Calu3 (cell line): ENCODE measurements at regions not wholly inside any gene's neighbourhood (a gene's known extent, or its start where the extent isn't known, plus 50 kb on each side); places are given as distances from the start of the nearest gene placed in this dataset.

ENCODE experiments used
- BruUV-seq: library from RNA; stranded (reverse); fragments of 400-500 nt; replicated peaks from 2 replicates; lab custom pipeline; 2021; lab: Mats Ljungman, UMichigan
- CTCF ChIA-PET: fragments of 300-600 bp; sonication (Branson Sonifier 250); formaldehyde crosslinking; loops from one replicate; lab custom pipeline; 2022; ENCODE audit warnings: antibody characterized with exemption; lab: Charles Lee
- DNase-seq: peaks from one replicate; pipeline ENCODE4 v3.0.0; 2022
- H3K27ac Mint-ChIP-seq: one replicate; pipeline ENCODE4 v1.8.0; 2022; ENCODE audit warnings: mixed read lengths; ENCODE audit not compliant: unreplicated experiment
- H3K27me3 Mint-ChIP-seq: one replicate; pipeline ENCODE4 v1.8.0; 2022; ENCODE audit warnings: mixed read lengths; ENCODE audit not compliant: unreplicated experiment
- H3K36me3 Mint-ChIP-seq: one replicate; pipeline ENCODE4 v1.8.0; 2022; ENCODE audit warnings: mild to moderate bottlenecking, moderate library complexity, mixed read lengths; ENCODE audit not compliant: insufficient read depth, unreplicated experiment
- H3K4me1 Mint-ChIP-seq: one replicate; pipeline ENCODE4 v1.8.0; 2022; ENCODE audit warnings: mild to moderate bottlenecking, low read depth, mixed read lengths; ENCODE audit not compliant: unreplicated experiment
- H3K4me3 Mint-ChIP-seq: one replicate; pipeline ENCODE4 v1.8.0; 2022; ENCODE audit warnings: mild to moderate bottlenecking, low read depth, moderate library complexity, mixed read lengths; ENCODE audit not compliant: unreplicated experiment
- H3K9me3 Mint-ChIP-seq: one replicate; pipeline ENCODE4 v1.8.0; 2022; ENCODE audit warnings: low read depth, mixed read lengths; ENCODE audit not compliant: unreplicated experiment
- intact Hi-C: fragments of 100-400 bp; cut with micrococcal nuclease; formaldehyde crosslinking; loops from one replicate; pipeline ENCODE4 v1.10.0; 2022; ENCODE audit not compliant: unreplicated experiment
- TF ChIP-seq, protein P1 (sequence below): fragments of 200-600 bp; IDR thresholded peaks from one replicate; pipeline ENCODE4 v1.8.0; 2022; ENCODE audit warnings: antibody characterized with exemption; ENCODE audit not compliant: unreplicated experiment

GRCh38 chr9:30944741-30945280, 1439.6 kb upstream of the ACO1 start:
- H3K36me3 Mint-ChIP-seq: no peaks in the 10 kb centered on the region
- TF ChIP-seq, protein P1, sequence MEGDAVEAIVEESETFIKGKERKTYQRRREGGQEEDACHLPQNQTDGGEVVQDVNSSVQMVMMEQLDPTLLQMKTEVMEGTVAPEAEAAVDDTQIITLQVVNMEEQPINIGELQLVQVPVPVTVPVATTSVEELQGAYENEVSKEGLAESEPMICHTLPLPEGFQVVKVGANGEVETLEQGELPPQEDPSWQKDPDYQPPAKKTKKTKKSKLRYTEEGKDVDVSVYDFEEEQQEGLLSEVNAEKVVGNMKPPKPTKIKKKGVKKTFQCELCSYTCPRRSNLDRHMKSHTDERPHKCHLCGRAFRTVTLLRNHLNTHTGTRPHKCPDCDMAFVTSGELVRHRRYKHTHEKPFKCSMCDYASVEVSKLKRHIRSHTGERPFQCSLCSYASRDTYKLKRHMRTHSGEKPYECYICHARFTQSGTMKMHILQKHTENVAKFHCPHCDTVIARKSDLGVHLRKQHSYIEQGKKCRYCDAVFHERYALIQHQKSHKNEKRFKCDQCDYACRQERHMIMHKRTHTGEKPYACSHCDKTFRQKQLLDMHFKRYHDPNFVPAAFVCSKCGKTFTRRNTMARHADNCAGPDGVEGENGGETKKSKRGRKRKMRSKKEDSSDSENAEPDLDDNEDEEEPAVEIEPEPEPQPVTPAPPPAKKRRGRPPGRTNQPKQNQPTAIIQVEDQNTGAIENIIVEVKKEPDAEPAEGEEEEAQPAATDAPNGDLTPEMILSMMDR: no peak
- H3K4me3 Mint-ChIP-seq: no peak overlapping the region
- no peak for DNase-seq
- no TSS peak for BruUV-seq
- no peaks in the 10 kb centered on the region for H3K27me3 Mint-ChIP-seq
- H3K9me3 Mint-ChIP-seq: no peaks in the 10 kb centered on the region
- CTCF ChIA-PET: no interaction called here
- no peaks in the 10 kb centered on the region for H3K4me1 Mint-ChIP-seq
- intact Hi-C loops: no loop called here
- H3K27ac Mint-ChIP-seq: no peak overlapping the region

GRCh38 chr9:30964332-30964731, 1420.1 kb upstream of the ACO1 start:
- no peaks in the 10 kb centered on the region for H3K9me3 Mint-ChIP-seq
- DNase-seq: no peak
- no peak overlapping the region for H3K4me3 Mint-ChIP-seq
- H3K27ac Mint-ChIP-seq: no peak overlapping the region
- no peaks in the 10 kb centered on the region for H3K27me3 Mint-ChIP-seq
- TF ChIP-seq, protein P1: no peak
- intact Hi-C loops: no loop called here
- H3K4me1 Mint-ChIP-seq: no peaks in the 10 kb centered on the region
- no TSS peak for BruUV-seq
- H3K36me3 Mint-ChIP-seq: no peaks in the 10 kb centered on the region
- CTCF ChIA-PET: no interaction called here

DNA sequence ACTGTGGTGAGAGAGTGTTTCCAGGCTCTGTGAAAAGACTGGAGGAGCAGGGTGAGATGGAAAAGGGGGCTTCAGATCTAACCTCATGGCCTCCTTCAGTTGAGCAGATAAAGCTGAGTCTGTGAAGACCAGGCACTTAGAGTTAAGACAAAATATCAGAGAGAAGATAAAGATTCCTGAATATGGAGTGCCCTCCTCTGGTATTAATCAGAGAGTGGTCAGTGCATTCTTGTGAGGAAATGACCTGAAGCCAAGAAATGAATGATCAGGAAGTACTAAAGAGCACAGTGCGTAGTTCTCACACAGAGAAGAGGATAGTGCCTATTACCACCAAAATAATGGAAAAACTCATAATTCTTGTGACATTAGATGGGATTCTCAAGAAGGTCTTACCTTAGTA, 1417.0 kb upstream of the ACO1 start:
- intact Hi-C loops: loop anchor here (5.0 kb wide), 1 partner anchor 1135 kb away; no protein-coding TSS in a partner anchor
- no TSS peak for BruUV-seq

DNA sequence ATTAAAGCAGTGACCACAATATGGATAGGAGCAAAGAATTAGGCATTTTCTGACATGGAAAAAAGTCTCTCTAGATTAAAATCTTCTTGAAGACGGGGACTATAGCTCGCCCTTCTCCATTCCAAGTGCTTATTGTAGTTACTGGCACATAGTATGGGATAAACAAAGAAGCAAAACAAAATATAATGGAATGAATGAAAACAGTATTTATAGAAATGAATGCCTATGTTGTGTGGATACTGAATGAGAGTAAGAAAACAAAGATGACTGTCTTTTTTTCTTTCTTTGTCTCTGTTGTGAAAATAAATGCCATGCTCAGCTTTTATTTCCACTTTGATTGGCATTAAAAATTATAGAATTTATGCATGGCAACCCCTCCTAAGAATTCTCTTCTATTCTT, 1414.3 kb upstream of the ACO1 start:
- TF ChIP-seq, protein P1: no peak
- Mint-ChIP-seq H3K4me3 (no peak overlapping the region), H3K9me3 (no peaks in the 10 kb centered on the region), H3K36me3 (no peaks in the 10 kb centered on the region), H3K4me1 (no peaks in the 10 kb centered on the region), H3K27ac (no peak overlapping the region), H3K27me3 (no peaks in the 10 kb centered on the region)
- intact Hi-C loops: no loop called here
- no peak for DNase-seq
- CTCF ChIA-PET: no interaction called here
- BruUV-seq: no TSS peak

More for the DNA sequence above, 1417.0 kb upstream of the ACO1 start:
- Mint-ChIP-seq H3K9me3 (no peaks in the 10 kb centered on the region), H3K36me3 (no peaks in the 10 kb centered on the region), H3K27ac (no peak overlapping the region), H3K4me1 (no peaks in the 10 kb centered on the region), H3K4me3 (no peak overlapping the region), H3K27me3 (no peaks in the 10 kb centered on the region)
- DNase-seq: no peak
- CTCF ChIA-PET: interaction anchor here (0.6 kb wide), 1 partner anchor 465 kb away, joined by 5 read pairs; no protein-coding TSS in a partner anchor
- TF ChIP-seq, protein P1: no peak
